ENCODE measurements at regions not wholly inside any gene's neighbourhood (a gene's known extent, or its start where the extent isn't known, plus 50 kb on each side); places are given as distances from the start of the nearest gene placed in this dataset.

DNA sequence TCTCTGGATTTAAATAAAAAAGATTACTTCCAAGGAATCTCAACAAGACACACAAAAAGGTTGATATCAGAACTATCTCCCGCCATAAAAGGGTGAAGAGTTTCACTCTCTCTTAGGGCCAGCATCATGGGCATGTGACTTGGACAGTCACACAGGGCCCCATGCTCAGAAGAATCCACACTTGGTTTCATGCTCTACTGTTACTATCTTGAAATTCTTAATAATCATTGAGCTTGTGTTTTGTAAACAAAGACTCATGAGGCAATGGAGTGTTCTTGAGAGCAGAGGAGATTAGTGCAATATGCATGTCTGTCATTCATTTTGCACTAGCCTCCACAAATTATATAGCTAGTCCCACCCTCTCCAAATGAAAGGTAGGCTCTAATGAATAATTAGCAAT lies 58.4 kb downstream of the HMHB1 start:
- Mint-ChIP-seq H3K27me3 (no peaks in the 10 kb centered on the region), H3K27ac (no peak overlapping the region), H3K36me3 (no peaks in the 10 kb centered on the region), H3K4me3 (no peak overlapping the region), H3K4me1 (ENCODE audit: low read depth) (no peaks in the 10 kb centered on the region), H3K9me3 (no peaks in the 10 kb centered on the region)
- POLR2A ChIA-PET, result no interaction called here
- CTCF ChIA-PET, result interaction anchor here (1.5 kb wide), 1 partner anchor 26 kb away, joined by 3 read pairs; no protein-coding TSS in a partner anchor
- DNase-seq, result no peak
- intact Hi-C loops (cut with micrococcal nuclease), result no loop called here

DNA sequence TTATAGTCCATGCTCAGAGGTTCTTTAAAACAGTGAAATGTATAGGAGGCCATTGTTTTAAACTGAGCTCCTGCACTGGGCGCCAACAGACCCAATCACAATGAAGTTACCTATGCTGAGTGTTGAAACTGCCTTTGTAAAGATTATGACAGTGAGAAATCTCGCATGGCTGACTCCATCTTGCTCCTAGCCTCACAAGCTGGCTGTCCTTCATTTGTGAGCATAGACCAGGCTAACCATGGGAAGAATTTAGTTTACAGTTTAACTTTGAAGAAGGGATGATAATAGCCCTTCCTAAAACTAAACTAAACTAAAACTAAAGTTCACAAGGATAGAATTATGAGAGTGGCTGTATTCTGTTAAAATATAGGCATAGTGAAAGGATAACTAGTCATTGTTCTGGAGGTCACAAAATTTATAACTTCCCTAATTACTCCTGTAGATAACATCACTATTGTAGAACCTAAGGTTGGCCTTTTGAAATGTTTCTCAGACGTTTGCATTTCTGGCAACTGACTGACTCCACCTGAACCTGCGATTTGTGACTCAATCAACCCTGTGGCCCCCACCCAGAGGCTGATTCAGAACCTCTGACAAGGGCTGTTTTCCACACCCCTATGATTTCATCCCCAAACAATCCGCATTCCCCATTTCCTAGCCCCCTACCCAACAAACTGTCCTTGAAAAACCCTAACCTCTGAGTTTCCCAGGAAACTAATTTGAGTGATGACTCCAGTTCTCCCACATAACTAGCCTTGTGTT lies 59.1 kb downstream of the HMHB1 start:
- no peak for DNase-seq
- Mint-ChIP-seq H3K27ac (no peak overlapping the region), H3K4me1 (ENCODE audit: low read depth) (no peaks in the 10 kb centered on the region), H3K27me3 (no peaks in the 10 kb centered on the region), H3K36me3 (no peaks in the 10 kb centered on the region), H3K4me3 (no peak overlapping the region), H3K9me3 (no peaks in the 10 kb centered on the region)
- POLR2A ChIA-PET, result no interaction called here
- intact Hi-C loops (cut with micrococcal nuclease), result no loop called here
- CTCF ChIA-PET, result no interaction called here

DNA sequence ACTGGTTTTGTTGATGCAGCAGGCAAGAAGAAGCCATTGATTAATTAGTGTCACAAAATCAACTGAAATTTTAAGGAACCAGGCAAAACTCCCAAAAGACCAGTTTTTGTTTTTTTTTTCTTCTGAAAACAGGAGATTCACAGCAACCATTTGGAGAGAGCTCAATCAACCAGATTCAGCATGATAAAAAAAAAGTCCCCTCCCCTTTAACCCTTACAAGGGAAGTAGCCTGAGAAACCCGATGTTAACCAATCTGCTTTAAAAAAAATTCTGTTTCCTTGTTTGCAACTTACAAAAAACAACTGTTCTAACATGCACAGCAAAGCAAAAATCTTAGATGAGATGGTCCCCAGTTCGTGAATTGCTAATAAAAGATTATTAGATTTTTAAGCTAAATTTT lies 59.7 kb downstream of the HMHB1 start:
- H3K4me1 Mint-ChIP-seq (ENCODE audit: low read depth), result no peaks in the 10 kb centered on the region
- no peak for DNase-seq
- ChIA-PET CTCF (interaction anchor here (0.7 kb wide), 1 partner anchor 1436 kb away, joined by 3 read pairs; no protein-coding TSS in a partner anchor), POLR2A (no interaction called here)
- no peak overlapping the region for H3K27ac Mint-ChIP-seq
- intact Hi-C loops (cut with micrococcal nuclease), result no loop called here
- H3K27me3 Mint-ChIP-seq, result no peaks in the 10 kb centered on the region
- no peaks in the 10 kb centered on the region for H3K9me3 Mint-ChIP-seq
- no peaks in the 10 kb centered on the region for H3K36me3 Mint-ChIP-seq
- H3K4me3 Mint-ChIP-seq, result no peak overlapping the region

DNA sequence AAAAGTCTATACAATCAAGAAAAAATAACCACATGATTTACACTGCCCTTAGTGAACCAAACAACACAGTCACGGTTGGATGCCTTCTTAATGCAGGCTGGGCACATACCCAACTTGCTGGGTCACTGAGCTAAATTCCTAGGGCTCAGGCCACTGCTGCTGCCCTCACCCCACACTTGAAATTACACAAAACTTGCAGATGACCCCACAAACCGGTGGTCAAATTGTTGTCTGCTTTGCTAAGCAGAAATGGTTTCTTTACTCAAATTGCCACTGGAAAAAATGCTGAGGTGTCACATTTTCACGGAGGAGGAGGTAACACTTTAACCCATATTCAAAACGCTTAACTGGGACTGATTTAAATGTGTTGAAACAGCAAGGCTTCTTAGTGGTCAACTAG lies 62.4 kb downstream of the HMHB1 start:
- intact Hi-C loops (cut with micrococcal nuclease), result no loop called here
- Mint-ChIP-seq H3K36me3 (no peaks in the 10 kb centered on the region), H3K27ac (no peak overlapping the region), H3K9me3 (no peaks in the 10 kb centered on the region), H3K27me3 (no peaks in the 10 kb centered on the region), H3K4me1 (ENCODE audit: low read depth) (no peaks in the 10 kb centered on the region), H3K4me3 (no peak overlapping the region)
- DNase-seq, result no peak
- POLR2A ChIA-PET, result no interaction called here
- CTCF ChIA-PET, result no interaction called here

DNA sequence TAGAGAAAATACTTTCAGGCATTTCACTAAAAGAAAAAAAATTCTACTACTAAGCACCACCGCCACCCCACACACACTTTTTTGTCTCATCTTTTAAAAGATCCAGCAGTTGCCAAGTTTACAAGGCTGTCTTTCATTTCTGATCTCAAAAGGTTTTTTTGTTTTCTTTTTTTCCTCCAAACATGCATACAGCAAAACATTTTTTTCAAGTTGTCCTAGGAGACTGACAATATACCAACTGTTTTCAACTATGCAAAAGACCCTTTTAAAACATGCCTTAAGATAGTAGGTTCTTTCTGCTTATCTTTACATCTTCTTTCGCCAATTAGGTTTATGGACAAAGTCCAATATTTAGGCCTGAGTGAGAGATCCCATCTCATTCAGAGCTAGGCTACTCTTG lies 65.2 kb downstream of the HMHB1 start:
- H3K27ac Mint-ChIP-seq, result no peak overlapping the region
- no peaks in the 10 kb centered on the region for H3K36me3 Mint-ChIP-seq
- no peaks in the 10 kb centered on the region for H3K9me3 Mint-ChIP-seq
- ChIA-PET POLR2A (no interaction called here), CTCF (no interaction called here)
- intact Hi-C loops (cut with micrococcal nuclease), result no loop called here
- H3K27me3 Mint-ChIP-seq, result no peaks in the 10 kb centered on the region
- H3K4me1 Mint-ChIP-seq (ENCODE audit: low read depth), result no peaks in the 10 kb centered on the region
- H3K4me3 Mint-ChIP-seq, result no peak overlapping the region
- no peak for DNase-seq

DNA sequence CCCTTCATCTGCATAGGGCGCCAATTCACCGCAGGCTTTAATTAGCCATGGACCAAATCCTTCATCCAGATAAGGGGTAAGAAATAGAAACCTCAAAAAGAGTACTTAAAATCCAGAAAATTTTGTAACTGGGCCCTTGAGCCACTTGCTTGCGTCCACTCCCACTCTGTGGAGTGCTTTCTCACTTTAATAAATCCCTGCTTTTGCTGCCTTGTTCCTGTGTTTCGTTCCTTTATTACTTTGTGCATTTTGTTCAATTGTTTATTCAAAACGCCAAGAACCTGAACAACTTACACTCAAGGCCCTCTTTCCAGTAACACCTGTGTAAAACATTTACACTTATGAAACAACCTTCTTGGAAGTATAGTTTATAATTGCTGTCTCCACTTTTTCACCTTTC lies 66.5 kb downstream of the HMHB1 start:
- Mint-ChIP-seq H3K36me3 (no peaks in the 10 kb centered on the region), H3K4me3 (no peak overlapping the region), H3K9me3 (no peaks in the 10 kb centered on the region), H3K27me3 (no peaks in the 10 kb centered on the region), H3K27ac (no peak overlapping the region), H3K4me1 (ENCODE audit: low read depth) (no peaks in the 10 kb centered on the region)
- DNase-seq, result no peak
- ChIA-PET POLR2A (no interaction called here), CTCF (no interaction called here)
- intact Hi-C loops (cut with micrococcal nuclease), result no loop called here

DNA sequence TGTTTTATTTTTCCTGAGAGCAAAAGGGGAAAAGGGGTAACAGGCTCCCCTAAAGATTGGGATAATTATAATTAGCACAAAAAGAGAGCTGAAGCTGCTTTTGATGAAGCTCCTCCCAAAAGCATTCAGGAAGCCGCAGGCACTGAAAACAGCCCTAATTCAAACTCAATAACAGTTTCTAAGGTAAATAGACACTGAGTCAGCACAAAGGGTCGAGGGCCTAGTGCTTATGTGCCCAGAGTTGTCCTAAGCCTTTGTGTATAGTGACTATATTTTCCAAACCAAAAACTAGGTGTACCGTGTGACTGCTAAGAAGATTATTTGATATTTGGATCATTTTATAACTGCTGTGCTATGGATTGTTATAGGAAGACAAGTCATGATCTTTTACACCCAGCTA lies 67.7 kb downstream of the HMHB1 start:
- Mint-ChIP-seq H3K36me3 (no peaks in the 10 kb centered on the region), H3K4me1 (ENCODE audit: low read depth) (no peaks in the 10 kb centered on the region), H3K27me3 (no peaks in the 10 kb centered on the region), H3K4me3 (no peak overlapping the region), H3K9me3 (no peaks in the 10 kb centered on the region), H3K27ac (no peak overlapping the region)
- DNase-seq, result no peak
- ChIA-PET POLR2A (no interaction called here), CTCF (no interaction called here)
- intact Hi-C loops (cut with micrococcal nuclease), result no loop called here

DNA sequence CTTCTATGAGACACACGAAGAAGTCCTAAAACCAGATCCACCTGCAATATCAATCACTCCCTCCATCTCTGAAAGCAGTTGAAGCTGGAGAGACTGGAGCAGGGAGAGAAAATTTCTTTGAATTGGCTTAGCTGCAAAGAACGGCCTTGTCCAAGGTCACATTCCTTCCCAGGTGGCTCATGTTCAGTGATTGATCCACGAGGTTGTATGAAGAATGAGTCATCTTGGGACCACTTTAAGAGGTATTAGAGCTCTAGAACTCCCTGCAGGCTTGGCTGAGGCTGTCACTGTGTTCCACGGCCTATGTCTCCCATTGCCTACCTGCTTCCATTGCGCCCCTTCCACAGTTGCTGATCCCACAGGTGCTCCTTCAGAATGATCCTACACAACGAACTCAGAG lies 68.2 kb downstream of the HMHB1 start:
- Mint-ChIP-seq H3K27ac (no peak overlapping the region), H3K4me3 (no peak overlapping the region), H3K4me1 (ENCODE audit: low read depth) (no peaks in the 10 kb centered on the region), H3K36me3 (no peaks in the 10 kb centered on the region), H3K27me3 (no peaks in the 10 kb centered on the region), H3K9me3 (no peaks in the 10 kb centered on the region)
- DNase-seq, result no peak
- ChIA-PET CTCF (no interaction called here), POLR2A (no interaction called here)
- intact Hi-C loops (cut with micrococcal nuclease), result no loop called here

DNA sequence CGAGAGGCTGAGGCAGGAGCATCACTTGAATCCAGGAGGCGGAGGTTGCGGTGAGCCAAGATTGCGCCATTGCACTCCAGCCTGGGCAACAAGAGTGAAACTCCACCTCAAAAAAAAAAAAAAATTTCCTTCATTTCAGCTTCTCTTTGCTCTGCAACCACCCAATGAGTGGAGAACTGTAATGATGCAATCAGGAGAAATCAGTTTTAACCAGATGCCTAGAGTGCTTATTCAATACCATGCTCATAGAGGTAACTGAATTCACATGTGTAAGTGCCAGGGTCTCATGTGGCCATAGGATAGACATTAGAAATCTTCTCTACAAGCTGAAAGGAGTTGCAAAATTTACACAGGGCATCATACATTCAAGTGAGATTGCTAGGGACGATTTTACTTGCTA lies 70.6 kb downstream of the HMHB1 start:
- no peak overlapping the region for H3K4me3 Mint-ChIP-seq
- CTCF ChIA-PET, result no interaction called here
- no peaks in the 10 kb centered on the region for H3K27me3 Mint-ChIP-seq
- H3K4me1 Mint-ChIP-seq (ENCODE audit: low read depth), result no peaks in the 10 kb centered on the region
- no peak for DNase-seq
- H3K9me3 Mint-ChIP-seq, result no peaks in the 10 kb centered on the region
- POLR2A ChIA-PET, result no interaction called here
- H3K36me3 Mint-ChIP-seq, result no peaks in the 10 kb centered on the region
- intact Hi-C loops (cut with micrococcal nuclease), result no loop called here
- no peak overlapping the region for H3K27ac Mint-ChIP-seq

DNA sequence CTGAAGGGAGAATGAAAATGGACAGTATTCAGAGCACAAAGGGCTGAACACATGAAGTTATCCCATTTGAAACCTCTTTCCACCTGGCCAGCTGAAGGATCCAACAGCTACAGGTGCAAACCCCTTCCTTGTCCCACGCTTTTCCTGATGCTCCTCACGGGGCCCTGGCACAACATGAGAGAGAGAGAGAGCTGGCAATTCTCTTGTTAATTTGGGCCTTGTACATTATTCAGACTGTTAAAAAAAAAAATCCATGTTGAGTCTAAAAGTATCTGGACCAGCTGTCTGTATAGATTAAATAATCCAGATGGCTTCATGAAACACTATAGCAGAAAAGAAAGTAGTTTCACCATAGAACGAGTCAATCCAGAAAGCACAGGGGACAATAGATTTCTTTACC lies 74.1 kb downstream of the HMHB1 start:
- Mint-ChIP-seq H3K36me3 (no peaks in the 10 kb centered on the region), H3K4me3 (no peak overlapping the region), H3K27me3 (no peaks in the 10 kb centered on the region), H3K4me1 (ENCODE audit: low read depth) (no peaks in the 10 kb centered on the region), H3K9me3 (no peaks in the 10 kb centered on the region), H3K27ac (no peak overlapping the region)
- POLR2A ChIA-PET, result no interaction called here
- DNase-seq, result no peak
- intact Hi-C loops (cut with micrococcal nuclease), result no loop called here
- CTCF ChIA-PET, result no interaction called here

DNA sequence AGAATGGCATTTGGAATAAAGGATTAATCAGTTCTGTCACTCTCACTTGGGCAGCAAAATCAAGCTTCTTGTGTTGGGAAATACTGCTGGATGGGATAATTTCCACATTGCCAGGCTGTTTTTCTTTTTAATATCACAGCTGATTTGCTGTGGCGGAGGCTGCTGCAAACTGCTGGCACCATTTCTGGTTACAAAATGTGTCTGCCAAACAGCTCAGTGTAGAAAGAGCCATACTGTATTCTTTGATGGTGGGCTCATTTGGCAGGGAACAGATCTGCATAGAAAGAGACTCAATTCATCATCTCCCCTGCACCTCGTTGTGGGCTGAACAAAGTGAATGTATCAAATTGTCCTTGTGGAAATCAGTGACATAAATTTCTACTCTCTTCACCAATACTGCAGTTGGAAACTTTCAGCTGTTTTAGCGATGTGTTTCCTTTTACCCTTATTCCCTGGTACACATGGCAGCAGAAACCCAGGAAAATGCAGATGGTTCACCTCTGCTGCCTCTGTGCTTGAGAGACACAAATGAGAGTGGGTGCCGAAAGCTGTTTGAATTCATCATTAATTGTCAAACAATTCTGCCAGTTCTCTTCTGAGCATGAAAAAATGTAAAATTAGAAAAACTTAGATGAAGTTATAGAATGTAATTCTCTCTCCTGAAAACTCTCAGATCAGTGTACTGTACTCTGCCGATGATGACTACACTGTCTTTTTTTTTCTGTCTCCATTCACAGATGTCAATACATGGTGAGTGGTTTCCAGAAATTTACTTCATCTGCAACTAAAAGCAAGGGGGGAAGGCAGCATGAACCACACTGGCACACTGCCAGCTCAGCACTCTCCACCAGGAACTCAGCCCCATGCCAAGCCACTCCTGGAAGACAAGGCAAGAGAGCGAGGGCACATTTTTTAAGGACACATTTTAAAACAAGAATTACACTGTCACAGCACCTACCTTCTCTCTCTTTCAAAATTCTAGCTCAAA lies 75.0 kb downstream of the HMHB1 start:
- Mint-ChIP-seq H3K36me3 (no peaks in the 10 kb centered on the region), H3K9me3 (no peaks in the 10 kb centered on the region), H3K4me1 (ENCODE audit: low read depth) (no peaks in the 10 kb centered on the region), H3K4me3 (no peak overlapping the region), H3K27me3 (peaks cover 2% of the 10 kb centered on the region), H3K27ac (no peak overlapping the region)
- intact Hi-C loops (cut with micrococcal nuclease), result no loop called here
- ChIA-PET POLR2A (no interaction called here), CTCF (no interaction called here)
- DNase-seq, result no peak

DNA sequence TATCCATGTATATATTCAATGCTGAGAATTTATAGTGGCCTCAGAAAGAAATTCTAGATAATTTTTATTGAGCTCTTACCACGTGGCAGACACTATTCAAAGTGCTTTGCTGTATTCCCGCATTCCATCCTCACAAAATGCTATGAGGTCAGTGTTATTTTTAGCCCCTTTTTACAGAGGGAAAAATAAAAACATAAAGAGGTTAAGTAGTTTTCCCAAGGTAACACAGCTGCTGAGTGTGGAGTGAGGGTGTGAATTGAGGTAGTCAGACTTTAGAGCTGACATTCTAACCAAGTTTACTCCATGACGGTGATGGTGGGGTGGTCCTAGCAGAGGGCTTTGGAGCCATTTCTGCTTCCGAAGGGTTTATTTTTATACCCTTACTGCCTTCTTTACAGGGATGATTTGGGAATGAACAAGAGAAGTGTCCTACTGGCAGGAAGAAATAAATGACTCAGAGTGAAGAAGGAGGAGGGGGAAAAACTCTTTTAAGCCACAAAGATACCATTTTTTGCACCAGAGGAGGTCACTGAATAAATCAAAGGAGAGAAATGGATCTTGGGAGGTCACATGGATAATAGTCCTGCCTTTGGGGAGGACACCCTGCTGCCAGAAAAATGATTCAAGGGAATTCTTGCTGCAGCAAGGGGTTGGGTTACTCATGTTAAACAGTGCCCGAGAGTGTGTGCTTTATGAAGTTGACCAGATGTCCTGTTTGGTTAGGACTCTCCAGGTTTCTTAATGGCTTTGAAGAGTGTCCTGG lies 76.1 kb downstream of the HMHB1 start:
- ChIA-PET CTCF (no interaction called here), POLR2A (interaction anchor here (0.6 kb wide), 1 partner anchor 524 kb away, joined by 3 read pairs; no protein-coding TSS in a partner anchor)
- H3K4me1 Mint-ChIP-seq (ENCODE audit: low read depth), result no peaks in the 10 kb centered on the region
- no peak for DNase-seq
- peaks cover 2% of the 10 kb centered on the region for H3K27me3 Mint-ChIP-seq
- intact Hi-C loops (cut with micrococcal nuclease), result no loop called here
- H3K27ac Mint-ChIP-seq, result no peak overlapping the region
- H3K36me3 Mint-ChIP-seq, result no peaks in the 10 kb centered on the region
- H3K4me3 Mint-ChIP-seq, result no peak overlapping the region
- H3K9me3 Mint-ChIP-seq, result no peaks in the 10 kb centered on the region

All from activated CD4-positive, alpha-beta memory T cell treated with anti-CD3 and anti-CD28 coated beads for 36 hours (primary cell).